Kidney epithelial cell (primary cell): ENCODE measurements at regions not wholly inside any gene's neighbourhood (a gene's known extent, or its start where the extent isn't known, plus 50 kb on each side); places are given as distances from the start of the nearest gene placed in this dataset.
"Not testable (repeated sequence)": the region's sequence is repeated elsewhere in the genome, so short reads cannot be mapped to it uniquely, and the experiment has no call there.

Experiments
- DNase-seq: peaks from one replicate; pipeline ENCODE4 v3.0.0-alpha.2; 2010; ENCODE audit warnings: low read depth
- H3K27me3 ChIP-seq: 2 replicates; pipeline ENCODE4 v1.6.0; 2011; ENCODE audit warnings: low read length; ENCODE audit not compliant: control insufficient read depth, insufficient read depth
- H3K36me3 ChIP-seq: 2 replicates; pipeline ENCODE4 v1.5.1; 2011; ENCODE audit warnings: low read length; ENCODE audit not compliant: control insufficient read depth, insufficient read depth
- H3K4me3 ChIP-seq: 2 replicates; pipeline ENCODE4 v1.5.1; 2011; ENCODE audit warnings: low read depth, mild to moderate bottlenecking, control low read depth, low read length
- CTCF ChIP-seq: IDR thresholded peaks from 2 replicates; pipeline ENCODE4 v1.5.1; 2011; ENCODE audit warnings: mild to moderate bottlenecking, moderate library complexity, low read length, control low read depth, inconsistent platforms; ENCODE audit not compliant: insufficient read depth, poor library complexity, severe bottlenecking

- no peak for DNase-seq
- Histone ChIP-seq H3K36me3 (no peaks in the 10 kb centered on the region), H3K4me3 (no peak overlapping the region), H3K27me3 (no peaks in the 10 kb centered on the region)
- no peak for TF ChIP-seq CTCF
These were observed 81.1 kb upstream of the AADAT start for GRCh38 chr4:170170861-170171260.

GRCh38 chr4:170169699-170170098, 79.9 kb upstream of the AADAT start:
- Histone ChIP-seq H3K4me3 (no peak overlapping the region), H3K36me3 (no peaks in the 10 kb centered on the region), H3K27me3 (no peaks in the 10 kb centered on the region)
- no peak for DNase-seq
- no peak for TF ChIP-seq CTCF

GRCh38 chr4:170167678-170168077, 77.9 kb upstream of the AADAT start:
- no peak for TF ChIP-seq CTCF
- Histone ChIP-seq H3K36me3 (no peaks in the 10 kb centered on the region), H3K27me3 (no peaks in the 10 kb centered on the region), H3K4me3 (no peak overlapping the region)
- DNase-seq: no peak

GRCh38 chr4:170166193-170166592, 76.4 kb upstream of the AADAT start:
- DNase-seq, H3K4me3 ChIP-seq, H3K27me3 ChIP-seq, H3K36me3 ChIP-seq: not testable (repeated sequence)

- no peaks in the 10 kb centered on the region for H3K36me3 ChIP-seq
- DNase-seq: no peak
- H3K27me3 ChIP-seq: no peaks in the 10 kb centered on the region
- H3K4me3 ChIP-seq: no peak overlapping the region
- TF ChIP-seq CTCF: no peak
These were observed 72.7 kb upstream of the AADAT start for GRCh38 chr4:170162416-170162815.

- no peaks in the 10 kb centered on the region for H3K27me3 ChIP-seq
- DNase-seq: no peak
- TF ChIP-seq CTCF: no peak
- H3K4me3 ChIP-seq: no peak overlapping the region
- H3K36me3 ChIP-seq: no peaks in the 10 kb centered on the region
These were observed 67.9 kb upstream of the AADAT start for GRCh38 chr4:170157670-170158069.

GRCh38 chr4:170145120-170145519, 55.4 kb upstream of the AADAT start:
- Histone ChIP-seq H3K4me3 (no peak overlapping the region), H3K36me3 (no peaks in the 10 kb centered on the region), H3K27me3 (no peaks in the 10 kb centered on the region)
- no peak for TF ChIP-seq CTCF
- no peak for DNase-seq
